Ishikawa (cell line): ENCODE measurements at regions not wholly inside any gene's neighbourhood (a gene's known extent, or its start where the extent isn't known, plus 50 kb on each side); places are given as distances from the start of the nearest gene placed in this dataset.

Source experiments
- CEBPB ChIP-seq: IDR thresholded peaks from 2 replicates; pipeline ENCODE4 v1.6.1; 2012
- CREB1 ChIP-seq: IDR thresholded peaks from 2 replicates; pipeline ENCODE4 v1.6.1; 2012; ENCODE audit warnings: low read depth
- EGR1 ChIP-seq: IDR thresholded peaks from 2 replicates; pipeline ENCODE4 v1.6.1; 2012
- EP300 ChIP-seq: IDR thresholded peaks from 2 replicates; pipeline ENCODE4 v1.6.1; 2012; ENCODE audit warnings: borderline replicate concordance
- FOXM1 ChIP-seq: IDR thresholded peaks from 2 replicates; pipeline ENCODE4 v1.6.1; 2012; ENCODE audit warnings: low read depth, borderline replicate concordance
- NFIC ChIP-seq: IDR thresholded peaks from 2 replicates; pipeline ENCODE4 v1.6.1; 2012
- RAD21 ChIP-seq: IDR thresholded peaks from 2 replicates; pipeline ENCODE4 v1.6.1; 2012; ENCODE audit warnings: low read depth
- TAF1 ChIP-seq: IDR thresholded peaks from 2 replicates; pipeline ENCODE4 v1.6.1; 2012; ENCODE audit warnings: low read depth, mild to moderate bottlenecking
- TCF12 ChIP-seq: IDR thresholded peaks from 2 replicates; pipeline ENCODE4 v1.6.1; 2012; ENCODE audit warnings: low read depth
- TEAD4 ChIP-seq: IDR thresholded peaks from 2 replicates; pipeline ENCODE4 v1.6.1; 2012
- YY1 ChIP-seq: IDR thresholded peaks from 2 replicates; pipeline ENCODE4 v1.6.1; 2012; ENCODE audit warnings: low read depth
- ZBTB7A ChIP-seq: IDR thresholded peaks from 2 replicates; pipeline ENCODE4 v1.6.1; 2012; ENCODE audit warnings: low read depth
- TF ChIP-seq, protein P1 (sequence below): IDR thresholded peaks from 2 replicates; pipeline ENCODE4 v1.6.1; 2012; ENCODE audit warnings: low read depth, mild to moderate bottlenecking
- TF ChIP-seq, protein P2 (sequence below): IDR thresholded peaks from 2 replicates; pipeline ENCODE4 v1.6.1; 2012
- TF ChIP-seq, protein P3 (sequence below): IDR thresholded peaks from 2 replicates; pipeline ENCODE4 v1.6.1; 2012

DNA sequence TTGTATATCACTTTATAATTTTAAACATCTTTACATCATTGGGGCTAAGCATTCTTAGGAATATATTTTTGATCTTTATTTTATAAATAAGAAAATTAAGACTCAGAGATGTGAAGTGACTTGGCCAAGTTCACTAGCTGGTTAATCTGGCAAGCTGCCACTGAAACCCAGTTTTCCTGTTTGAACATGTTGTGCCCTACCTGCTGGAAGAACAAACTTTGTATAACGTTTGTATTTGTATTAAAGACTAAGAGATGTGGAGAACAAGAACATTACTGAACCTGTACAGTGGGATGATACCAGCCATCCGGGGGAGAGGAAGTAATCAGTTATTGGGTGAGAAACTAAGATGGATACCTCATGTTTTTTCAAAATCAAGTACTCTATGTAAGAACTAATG, 77.2 kb upstream of the SIPA1L2 start:
- TF ChIP-seq, protein P1, sequence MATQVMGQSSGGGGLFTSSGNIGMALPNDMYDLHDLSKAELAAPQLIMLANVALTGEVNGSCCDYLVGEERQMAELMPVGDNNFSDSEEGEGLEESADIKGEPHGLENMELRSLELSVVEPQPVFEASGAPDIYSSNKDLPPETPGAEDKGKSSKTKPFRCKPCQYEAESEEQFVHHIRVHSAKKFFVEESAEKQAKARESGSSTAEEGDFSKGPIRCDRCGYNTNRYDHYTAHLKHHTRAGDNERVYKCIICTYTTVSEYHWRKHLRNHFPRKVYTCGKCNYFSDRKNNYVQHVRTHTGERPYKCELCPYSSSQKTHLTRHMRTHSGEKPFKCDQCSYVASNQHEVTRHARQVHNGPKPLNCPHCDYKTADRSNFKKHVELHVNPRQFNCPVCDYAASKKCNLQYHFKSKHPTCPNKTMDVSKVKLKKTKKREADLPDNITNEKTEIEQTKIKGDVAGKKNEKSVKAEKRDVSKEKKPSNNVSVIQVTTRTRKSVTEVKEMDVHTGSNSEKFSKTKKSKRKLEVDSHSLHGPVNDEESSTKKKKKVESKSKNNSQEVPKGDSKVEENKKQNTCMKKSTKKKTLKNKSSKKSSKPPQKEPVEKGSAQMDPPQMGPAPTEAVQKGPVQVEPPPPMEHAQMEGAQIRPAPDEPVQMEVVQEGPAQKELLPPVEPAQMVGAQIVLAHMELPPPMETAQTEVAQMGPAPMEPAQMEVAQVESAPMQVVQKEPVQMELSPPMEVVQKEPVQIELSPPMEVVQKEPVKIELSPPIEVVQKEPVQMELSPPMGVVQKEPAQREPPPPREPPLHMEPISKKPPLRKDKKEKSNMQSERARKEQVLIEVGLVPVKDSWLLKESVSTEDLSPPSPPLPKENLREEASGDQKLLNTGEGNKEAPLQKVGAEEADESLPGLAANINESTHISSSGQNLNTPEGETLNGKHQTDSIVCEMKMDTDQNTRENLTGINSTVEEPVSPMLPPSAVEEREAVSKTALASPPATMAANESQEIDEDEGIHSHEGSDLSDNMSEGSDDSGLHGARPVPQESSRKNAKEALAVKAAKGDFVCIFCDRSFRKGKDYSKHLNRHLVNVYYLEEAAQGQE, result no peak
- TF ChIP-seq CEBPB, result no peak

DNA sequence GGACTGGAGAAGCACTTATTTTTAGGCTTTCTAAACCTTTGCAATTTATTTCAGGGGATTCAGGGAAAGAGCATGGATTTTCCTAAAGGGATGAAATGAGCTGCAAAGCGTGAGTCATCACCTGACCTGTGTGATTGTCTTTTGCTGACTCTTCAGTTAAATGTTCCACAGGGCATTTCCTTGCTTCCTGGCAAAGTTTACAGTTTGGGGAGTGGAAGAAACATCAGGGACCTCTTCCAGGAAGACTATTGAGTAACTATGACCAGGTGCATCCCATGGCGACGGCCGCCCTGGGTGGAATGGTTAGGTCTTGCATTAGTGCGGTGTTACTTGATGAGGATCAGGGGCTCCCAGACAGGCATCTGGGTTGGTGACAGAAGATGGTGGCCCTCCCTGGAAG, 79.5 kb upstream of the SIPA1L2 start:
- TF ChIP-seq, protein P2, sequence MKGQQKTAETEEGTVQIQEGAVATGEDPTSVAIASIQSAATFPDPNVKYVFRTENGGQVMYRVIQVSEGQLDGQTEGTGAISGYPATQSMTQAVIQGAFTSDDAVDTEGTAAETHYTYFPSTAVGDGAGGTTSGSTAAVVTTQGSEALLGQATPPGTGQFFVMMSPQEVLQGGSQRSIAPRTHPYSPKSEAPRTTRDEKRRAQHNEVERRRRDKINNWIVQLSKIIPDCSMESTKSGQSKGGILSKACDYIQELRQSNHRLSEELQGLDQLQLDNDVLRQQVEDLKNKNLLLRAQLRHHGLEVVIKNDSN, result no peak
- TF ChIP-seq ZBTB7A (no peak), TAF1 (no peak), TCF12 (no peak), CEBPB (no peak), EGR1 (no peak), EP300 (no peak), NFIC (no peak), YY1 (no peak), TEAD4 (no peak), RAD21 (no peak), CREB1 (no peak), FOXM1 (no peak)
- TF ChIP-seq, protein P3, sequence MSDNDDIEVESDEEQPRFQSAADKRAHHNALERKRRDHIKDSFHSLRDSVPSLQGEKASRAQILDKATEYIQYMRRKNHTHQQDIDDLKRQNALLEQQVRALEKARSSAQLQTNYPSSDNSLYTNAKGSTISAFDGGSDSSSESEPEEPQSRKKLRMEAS, result no peak
- TF ChIP-seq, protein P1, result no peak

DNA sequence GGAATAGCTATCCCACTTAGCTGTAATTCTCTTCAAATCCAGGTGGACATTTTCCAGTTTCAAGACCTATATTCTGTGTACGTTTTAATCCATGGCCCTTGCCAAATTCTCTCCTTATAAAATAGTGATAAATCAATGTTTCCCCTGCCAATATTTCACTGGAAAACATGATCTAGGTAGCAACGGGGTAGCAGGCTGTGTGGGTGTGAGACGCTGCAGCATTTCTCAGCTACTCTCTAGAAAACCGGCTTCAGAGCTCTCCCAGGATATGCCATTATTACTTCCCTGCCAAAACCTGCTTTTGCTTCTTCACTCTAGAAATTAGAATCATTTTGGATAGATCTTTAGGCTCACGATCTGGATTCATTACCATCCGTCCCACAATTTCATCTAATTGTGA, 82.1 kb upstream of the SIPA1L2 start:
- TF ChIP-seq, protein P1, result no peak
- TF ChIP-seq FOXM1, result no peak
- no peak for TF ChIP-seq CREB1
- TF ChIP-seq, protein P3, result no peak
- no peak for TF ChIP-seq RAD21
- TF ChIP-seq ZBTB7A, result no peak
- no peak for TF ChIP-seq NFIC
- TF ChIP-seq TAF1, result no peak
- TF ChIP-seq EP300, result no peak
- TF ChIP-seq, protein P2, result no peak
- TF ChIP-seq TCF12, result no peak
- no peak for TF ChIP-seq EGR1
- TF ChIP-seq CEBPB, result no peak
- no peak for TF ChIP-seq YY1
- TF ChIP-seq TEAD4, result no peak

DNA sequence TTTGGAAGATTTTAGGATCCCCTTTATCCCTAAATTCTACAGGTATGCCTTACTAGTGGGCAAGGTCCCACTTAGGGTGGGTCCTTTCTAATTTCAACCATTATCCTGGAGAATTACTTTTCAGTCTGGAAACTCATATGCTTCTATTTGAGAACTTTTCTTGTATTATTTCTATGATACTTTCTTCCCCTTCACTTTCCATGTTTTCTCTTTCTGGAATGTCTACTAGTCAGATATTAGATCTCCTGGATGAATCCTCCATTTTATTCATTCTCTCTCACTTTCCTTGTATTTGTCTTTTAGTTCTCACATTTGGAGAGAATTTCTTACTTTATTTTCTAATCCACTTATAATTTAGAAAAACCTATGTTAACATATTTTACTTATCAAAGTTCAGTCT, 83.9 kb upstream of the SIPA1L2 start:
- TF ChIP-seq YY1, result no peak
- no peak for TF ChIP-seq TAF1
- no peak for TF ChIP-seq FOXM1
- TF ChIP-seq RAD21, result no peak
- no peak for TF ChIP-seq CREB1
- no peak for TF ChIP-seq EP300
- no peak for TF ChIP-seq NFIC
- TF ChIP-seq, protein P3, result no peak
- no peak for TF ChIP-seq EGR1
- no peak for TF ChIP-seq TEAD4
- TF ChIP-seq, protein P1, result no peak
- TF ChIP-seq CEBPB, result no peak
- TF ChIP-seq ZBTB7A, result no peak
- TF ChIP-seq TCF12, result no peak
- TF ChIP-seq, protein P2, result no peak
